ENCODE measurements at regions not wholly inside any gene's neighbourhood (a gene's known extent, or its start where the extent isn't known, plus 50 kb on each side); places are given as distances from the start of the nearest gene placed in this dataset.

DNA sequence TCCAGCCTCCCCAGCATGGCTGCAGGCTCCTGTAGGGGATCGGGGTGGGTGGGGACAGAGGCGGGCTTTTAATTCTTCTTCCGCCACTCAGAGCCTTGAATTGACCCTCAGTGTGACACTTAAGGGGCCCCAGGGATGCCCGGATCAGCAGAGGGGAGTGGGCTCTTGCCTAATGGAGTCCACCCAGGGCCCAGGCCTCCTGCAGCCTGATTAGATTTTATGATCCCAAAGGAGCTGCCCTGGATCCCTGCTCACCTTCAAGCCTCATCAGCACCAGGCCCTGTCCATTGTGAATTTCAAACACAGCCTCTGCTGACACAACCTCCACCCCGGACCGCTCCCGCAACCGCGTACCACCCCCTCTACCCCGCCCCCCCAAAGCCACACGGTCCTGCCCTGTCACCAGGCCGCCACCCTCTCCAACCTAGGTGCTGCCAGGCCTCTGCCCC is 214.1 kb upstream of the IER5L start:
- no peak overlapping the region for H3K4me3 ChIP-seq
- 82 to 84% methylated on average over 12 of the region's 12 CpGs for WGBS, 2 donors
- TF ChIP-seq, protein P1, sequence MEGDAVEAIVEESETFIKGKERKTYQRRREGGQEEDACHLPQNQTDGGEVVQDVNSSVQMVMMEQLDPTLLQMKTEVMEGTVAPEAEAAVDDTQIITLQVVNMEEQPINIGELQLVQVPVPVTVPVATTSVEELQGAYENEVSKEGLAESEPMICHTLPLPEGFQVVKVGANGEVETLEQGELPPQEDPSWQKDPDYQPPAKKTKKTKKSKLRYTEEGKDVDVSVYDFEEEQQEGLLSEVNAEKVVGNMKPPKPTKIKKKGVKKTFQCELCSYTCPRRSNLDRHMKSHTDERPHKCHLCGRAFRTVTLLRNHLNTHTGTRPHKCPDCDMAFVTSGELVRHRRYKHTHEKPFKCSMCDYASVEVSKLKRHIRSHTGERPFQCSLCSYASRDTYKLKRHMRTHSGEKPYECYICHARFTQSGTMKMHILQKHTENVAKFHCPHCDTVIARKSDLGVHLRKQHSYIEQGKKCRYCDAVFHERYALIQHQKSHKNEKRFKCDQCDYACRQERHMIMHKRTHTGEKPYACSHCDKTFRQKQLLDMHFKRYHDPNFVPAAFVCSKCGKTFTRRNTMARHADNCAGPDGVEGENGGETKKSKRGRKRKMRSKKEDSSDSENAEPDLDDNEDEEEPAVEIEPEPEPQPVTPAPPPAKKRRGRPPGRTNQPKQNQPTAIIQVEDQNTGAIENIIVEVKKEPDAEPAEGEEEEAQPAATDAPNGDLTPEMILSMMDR (IDR thresholded peaks at IDR 0.05), result no peak
- H3K4me1 ChIP-seq, result no peaks in the 10 kb centered on the region
- FAIRE-seq (no peak), ATAC-seq (no peak), DNase-seq (peak in 1 of 6 donors; percentile 47)
- no peaks in the 10 kb centered on the region for H3K27me3 ChIP-seq
- no peaks in the 10 kb centered on the region for H3K36me3 ChIP-seq
- H3K9me3 ChIP-seq, result no peaks in the 10 kb centered on the region
- H3K27ac ChIP-seq, result no peak overlapping the region
- intact Hi-C loops (cut with DNase I), result no loop called here

DNA sequence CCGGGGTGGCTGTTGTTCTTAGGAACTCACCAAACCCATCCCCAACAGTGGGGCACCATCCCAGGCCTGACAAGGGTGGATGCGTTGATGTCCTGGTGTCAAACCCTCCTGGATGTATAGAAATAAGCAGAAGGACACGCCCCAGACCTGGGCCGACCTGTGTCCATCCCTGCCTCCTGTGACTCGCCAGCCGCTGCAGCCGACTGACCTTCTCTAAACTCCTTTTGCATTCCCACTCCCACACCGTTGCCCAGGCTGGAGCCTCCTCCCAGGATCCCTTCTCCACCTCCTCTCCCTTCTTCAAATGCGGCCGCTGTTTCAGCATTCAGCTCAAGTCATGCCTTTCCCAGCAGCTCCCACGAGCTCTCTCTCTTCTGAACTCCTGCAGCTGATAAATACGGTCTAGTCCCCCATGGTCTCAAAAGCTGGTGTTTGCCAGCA is 213.2 kb upstream of the IER5L start:
- H3K4me3 ChIP-seq, result no peak overlapping the region
- FAIRE-seq (no peak), DNase-seq (no peak), ATAC-seq (no peak)
- no peaks in the 10 kb centered on the region for H3K4me1 ChIP-seq
- TF ChIP-seq, protein P1 (IDR thresholded peaks at IDR 0.05), result no peak
- intact Hi-C loops (cut with DNase I), result no loop called here
- H3K27me3 ChIP-seq, result no peaks in the 10 kb centered on the region
- WGBS, 2 donors, result 91% methylated on average over 12 of the region's 12 CpGs
- H3K27ac ChIP-seq, result no peak overlapping the region
- H3K36me3 ChIP-seq, result no peaks in the 10 kb centered on the region
- no peaks in the 10 kb centered on the region for H3K9me3 ChIP-seq

DNA sequence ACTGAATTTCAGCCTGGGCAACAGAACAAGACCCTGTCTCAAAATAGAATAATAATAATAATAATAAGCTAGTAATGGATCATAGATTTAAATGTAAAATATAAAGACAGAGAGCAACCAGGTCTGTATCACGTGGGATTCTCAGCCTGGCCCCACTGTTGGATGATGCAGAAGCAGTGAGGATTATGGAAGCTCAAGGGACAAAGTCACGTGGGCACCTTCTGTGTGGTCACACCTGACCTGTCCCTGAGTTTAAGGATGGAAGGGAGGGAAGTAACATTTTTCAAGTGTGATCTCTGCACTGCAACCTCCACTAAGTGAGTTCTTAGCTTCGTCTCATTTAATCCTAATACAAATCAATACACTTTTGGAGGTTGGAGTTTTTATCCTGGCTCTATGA is 212.5 kb upstream of the IER5L start:
- H3K27me3 ChIP-seq, result no peaks in the 10 kb centered on the region
- intact Hi-C loops (cut with DNase I), result no loop called here
- no peak overlapping the region for H3K4me3 ChIP-seq
- H3K36me3 ChIP-seq, result no peaks in the 10 kb centered on the region
- WGBS, 2 donors, result 84 to 88% methylated on average over 3 of the region's 3 CpGs
- no peaks in the 10 kb centered on the region for H3K4me1 ChIP-seq
- ATAC-seq (no peak), FAIRE-seq (no peak), DNase-seq (no peak)
- TF ChIP-seq, protein P1 (IDR thresholded peaks at IDR 0.05), result no peak
- no peaks in the 10 kb centered on the region for H3K9me3 ChIP-seq
- H3K27ac ChIP-seq, result no peak overlapping the region

DNA sequence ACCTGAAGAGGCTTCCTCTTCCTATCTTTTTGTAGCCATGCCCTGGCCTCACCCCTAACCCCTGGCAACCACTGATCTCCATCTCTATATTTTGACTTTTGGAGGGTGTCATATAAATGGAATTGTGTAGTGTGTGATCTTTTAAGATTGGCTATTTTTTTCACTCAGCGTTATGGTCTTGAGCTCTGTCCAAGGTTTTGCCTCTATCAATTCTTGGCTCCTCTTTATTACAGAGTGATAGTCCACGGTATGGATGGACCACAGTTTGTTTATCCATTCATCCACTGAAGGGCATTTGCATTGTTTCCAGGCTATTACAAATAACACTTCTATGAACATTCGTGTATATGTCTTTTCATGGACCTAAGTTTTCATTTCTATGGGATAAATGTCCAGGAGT is 209.8 kb upstream of the IER5L start:
- TF ChIP-seq, protein P1 (IDR thresholded peaks at IDR 0.05), result no peak
- Histone ChIP-seq H3K27ac (no peak overlapping the region), H3K9me3 (no peaks in the 10 kb centered on the region), H3K36me3 (no peaks in the 10 kb centered on the region), H3K27me3 (no peaks in the 10 kb centered on the region), H3K4me1 (peaks cover 0 to under 1% (median 0%) of the 10 kb centered on the region in 3 donors), H3K4me3 (no peak overlapping the region)
- 20 to 25% methylated on average over 3 of the region's 3 CpGs for WGBS, 2 donors
- DNase-seq (no peak), ATAC-seq (no peak), FAIRE-seq (no peak)
- intact Hi-C loops (cut with DNase I), result no loop called here

DNA sequence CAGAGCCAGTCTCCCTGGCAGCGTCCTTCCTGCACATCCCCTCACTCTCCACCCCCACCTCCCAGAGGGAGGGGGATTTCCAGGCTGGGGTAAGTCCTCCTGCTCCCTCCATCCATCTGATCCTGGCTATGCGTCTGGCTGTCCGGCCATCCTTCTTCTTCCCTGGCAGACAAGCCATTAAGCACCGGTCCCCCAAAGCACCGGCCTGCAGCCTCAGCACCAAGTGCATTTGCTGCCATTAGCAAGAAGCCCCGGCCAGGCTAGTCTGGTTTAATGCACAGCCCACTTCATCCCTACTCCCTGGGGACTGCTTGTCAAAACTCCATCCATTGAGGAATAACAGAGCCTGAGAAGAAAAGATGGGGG is 208.7 kb upstream of the IER5L start:
- peaks cover 6 to 11% (median 10%) of the 10 kb centered on the region in 3 donors for H3K4me1 ChIP-seq
- FAIRE-seq (no peak), DNase-seq (peak in 1 of 6 donors; percentile 35), ATAC-seq (no peak)
- no peaks in the 10 kb centered on the region for H3K9me3 ChIP-seq
- TF ChIP-seq, protein P1 (IDR thresholded peaks at IDR 0.05), result no peak
- intact Hi-C loops (cut with DNase I), result no loop called here
- H3K27ac ChIP-seq, result no peak overlapping the region
- WGBS, 2 donors, result 81 to 82% methylated on average over 6 of the region's 6 CpGs
- no peaks in the 10 kb centered on the region for H3K27me3 ChIP-seq
- no peaks in the 10 kb centered on the region for H3K36me3 ChIP-seq
- no peak overlapping the region for H3K4me3 ChIP-seq
